HepG2 (cell line): ENCODE measurements at regions not wholly inside any gene's neighbourhood (a gene's known extent, or its start where the extent isn't known, plus 50 kb on each side); places are given as distances from the start of the nearest gene placed in this dataset.

Source experiments
- ATAC-seq: fragments of 200-7000 bp; cut with Tn5 transposase; 3 replicates; pipeline ENCODE4 v1.9.1; 2020; ENCODE audit warnings: mild to moderate bottlenecking, moderate library complexity
- BruUV-seq: library from RNA; stranded (reverse); fragments of 400-500 nt; replicated peaks from 2 replicates; lab custom pipeline; 2021; lab: Mats Ljungman, UMichigan
- CTCF ChIA-PET: fragments of 300-600 bp; formaldehyde crosslinking; extraction: SDS; loops from one replicate; lab custom pipeline; 2021; ENCODE audit warnings: low total read pairs, inconsistent platforms, low intra/inter-chr PET ratio; lab: Yijun Ruan, JAX
- POLR2A ChIA-PET: fragments of 350-600 bp; sonication (Branson Sonifier 250); formaldehyde crosslinking; loops from one replicate; lab custom pipeline; 2020; ENCODE audit warnings: antibody characterized with exemption, inconsistent platforms; lab: Yijun Ruan, JAX
- DNase-seq: peaks from one replicate; pipeline ENCODE4 v3.0.0-alpha.2; 2015; ENCODE audit warnings: low spot score
- FAIRE-seq: peaks from 3 replicates; lab custom pipeline; 2011; peaks lifted over from hg19 to GRCh38; lab: Jason Lieb, UNC
- H2AFZ ChIP-seq: one replicate; pipeline ENCODE4 v1.6.1; 2011; ENCODE audit warnings: low read length, inconsistent platforms
- H3K27ac ChIP-seq: fragments of 300-600 bp; 3 replicates; pipeline ENCODE4 v1.8.0; 2011; ENCODE audit warnings: mixed run types, mild to moderate bottlenecking, mixed read lengths, low read length, inconsistent platforms; ENCODE audit not compliant: insufficient read depth; ENCODE audit errors: extremely low read length
- H3K27me3 ChIP-seq, 2 experiments: fragments of 200-600 bp in 1 of 2; 2 replicates in 1 of 2; 3 replicates in 1 of 2; pipeline versions ENCODE4 v1.6.0 to v1.8.0; 2011; ENCODE audit warnings: low read length in 2 of 2, mild to moderate bottlenecking in 2 of 2, moderate library complexity in 2 of 2, inconsistent platforms in 1 of 2; ENCODE audit not compliant: insufficient read depth in 2 of 2, control insufficient read depth in 1 of 2
- H3K36me3 ChIP-seq, 2 experiments: fragments of 200-600 bp in 1 of 2; replicated peaks in 1 of 2; 2 replicates in 1 of 2; 3 replicates in 1 of 2; pipeline versions ENCODE4 v1.5.1 to v1.8.0; 2011; ENCODE audit warnings: low read length in 2 of 2, inconsistent platforms in 1 of 2; ENCODE audit not compliant: insufficient read depth in 2 of 2, control insufficient read depth in 1 of 2
- H3K4me1 ChIP-seq: 2 replicates; pipeline ENCODE4 v1.5.1; 2012; ENCODE audit warnings: low read length, inconsistent platforms; ENCODE audit not compliant: insufficient read depth
- H3K4me2 ChIP-seq: 2 replicates; pipeline ENCODE4 v1.6.0; 2011; ENCODE audit warnings: low read depth, low read length, inconsistent platforms
- H3K4me3 ChIP-seq, 3 experiments: fragments of 200-600 bp in 1 of 3; sonication (generic), shearing (Covaris generic) in 1 of 3; replicated peaks in 1 of 3; 2 replicates each; pipeline ENCODE4 v1.5.1; 2011 to 2016; ENCODE audit warnings: low read length in 3 of 3, inconsistent platforms in 2 of 3, low read depth in 2 of 3, mild to moderate bottlenecking in 2 of 3, control low read depth in 1 of 3, mixed read lengths in 1 of 3; ENCODE audit not compliant: insufficient read depth in 1 of 3
- H3K79me2 ChIP-seq: one replicate; pipeline ENCODE4 v1.6.1; 2011; ENCODE audit warnings: low read length, inconsistent platforms; ENCODE audit not compliant: insufficient read depth
- H3K9ac ChIP-seq: 2 replicates; pipeline ENCODE4 v1.6.0; 2011; ENCODE audit warnings: mild to moderate bottlenecking, low read depth, low read length, inconsistent platforms; ENCODE audit not compliant: insufficient read depth
- H3K9me3 ChIP-seq: 2 replicates; pipeline ENCODE4 v1.5.1; 2012; ENCODE audit warnings: mild to moderate bottlenecking, low read length
- H4K20me1 ChIP-seq: 2 replicates; pipeline ENCODE4 v1.6.0; 2011; ENCODE audit warnings: inconsistent platforms, mild to moderate bottlenecking, low read length, moderate library complexity; ENCODE audit not compliant: insufficient read depth
- ATF7 ChIP-seq, 2 experiments: fragments of 450-650 bp in 1 of 2; sonication (generic) in 1 of 2; formaldehyde crosslinking in 1 of 2; IDR thresholded peaks; 2 replicates each; pipeline versions ENCODE4 v1.4.0 to v1.6.1; 2016 to 2020; ENCODE audit warnings: antibody characterized with exemption in 1 of 2, mild to moderate bottlenecking in 1 of 2, missing genetic modification reagents in 1 of 2
- CBFB ChIP-seq: sonication (generic); formaldehyde crosslinking; IDR thresholded peaks from 2 replicates; pipeline ENCODE4 v1.4.0; 2020; ENCODE audit warnings: missing genetic modification reagents
- CHCHD3 ChIP-seq: sonication (generic); formaldehyde crosslinking; IDR thresholded peaks from 2 replicates; pipeline ENCODE4 v1.8.0; 2022; ENCODE audit warnings: mild to moderate bottlenecking, missing genetic modification reagents, moderate library complexity
- FOSL1 ChIP-seq: sonication (generic); formaldehyde crosslinking; IDR thresholded peaks from 2 replicates; pipeline ENCODE4 v1.9.0; 2021; ENCODE audit warnings: missing genetic modification reagents, borderline replicate concordance
- HMGXB3 ChIP-seq: sonication (generic); formaldehyde crosslinking; IDR thresholded peaks from 2 replicates; pipeline ENCODE4 v1.4.0; 2020; ENCODE audit warnings: missing genetic modification reagents, borderline replicate concordance
- HOXA3 ChIP-seq: sonication (generic); formaldehyde crosslinking; IDR thresholded peaks from 2 replicates; pipeline ENCODE4 v1.5.0; 2020; ENCODE audit warnings: missing genetic modification reagents
- MEIS1 ChIP-seq: sonication (generic); formaldehyde crosslinking; IDR thresholded peaks from 2 replicates; pipeline ENCODE4 v1.9.0; 2021; ENCODE audit warnings: mild to moderate bottlenecking, missing genetic modification reagents, moderate library complexity, borderline replicate concordance
- MTF1 ChIP-seq: sonication (generic); formaldehyde crosslinking; IDR thresholded peaks from 2 replicates; pipeline ENCODE4 v1.5.0; 2020; ENCODE audit warnings: missing genetic modification reagents
- REXO4 ChIP-seq: sonication (generic); formaldehyde crosslinking; IDR thresholded peaks from 2 replicates; pipeline ENCODE4 v1.8.0; 2022; ENCODE audit warnings: missing genetic modification reagents, mild to moderate bottlenecking, borderline replicate concordance
- ZNF121 ChIP-seq: sonication (generic); formaldehyde crosslinking; IDR thresholded peaks from 2 replicates; pipeline ENCODE4 v1.5.0; 2020; ENCODE audit warnings: mild to moderate bottlenecking, missing genetic modification reagents
- ZNF143 ChIP-seq: sonication (generic); formaldehyde crosslinking; IDR thresholded peaks from 2 replicates; pipeline ENCODE4 v1.4.0; 2020; ENCODE audit warnings: missing genetic modification reagents
- ZNF207 ChIP-seq: fragments of 450-650 bp; IDR thresholded peaks from 2 replicates; pipeline ENCODE4 v1.6.1; 2016; ENCODE audit warnings: antibody characterized with exemption, borderline replicate concordance
- ZNF235 ChIP-seq: sonication (generic); formaldehyde crosslinking; IDR thresholded peaks from 2 replicates; pipeline ENCODE4 v1.8.1; 2023; ENCODE audit warnings: mild to moderate bottlenecking, missing genetic modification reagents, borderline replicate concordance
- ZNF337 ChIP-seq: sonication (generic); formaldehyde crosslinking; IDR thresholded peaks from 2 replicates; pipeline ENCODE4 v1.5.1; 2020; ENCODE audit warnings: missing genetic modification reagents, low read depth, mild to moderate bottlenecking, borderline replicate concordance
- ZNF414 ChIP-seq: sonication (generic); formaldehyde crosslinking; IDR thresholded peaks from 2 replicates; pipeline ENCODE4 v1.5.0; 2020; ENCODE audit warnings: missing genetic modification reagents
- ZNF558 ChIP-seq: sonication (generic); formaldehyde crosslinking; IDR thresholded peaks from 2 replicates; pipeline ENCODE4 v1.9.0; 2022; ENCODE audit warnings: mild to moderate bottlenecking, missing genetic modification reagents, borderline replicate concordance
- ZNF713 ChIP-seq: sonication (generic); formaldehyde crosslinking; IDR thresholded peaks from 2 replicates; pipeline ENCODE4 v1.4.0; 2020; ENCODE audit warnings: mild to moderate bottlenecking, missing genetic modification reagents
- ZNF737 ChIP-seq: sonication (generic); formaldehyde crosslinking; IDR thresholded peaks from 2 replicates; pipeline ENCODE4 v1.5.0; 2020; ENCODE audit warnings: missing genetic modification reagents, mild to moderate bottlenecking, borderline replicate concordance
- WGBS: methylation state at CpG from one replicate; pipeline ENCODE4 v1.1.6; 2017; ENCODE audit warnings: low lambda C conversion rate; 5-methylcytosine and 5-hydroxymethylcytosine counted together
- in situ Hi-C: cut with HindIII; loops from 2 replicates; pipeline ENCODE4 v1.10.0; 2017; ENCODE audit warnings: low pct_unique_long_range_greater_than_20kb; ENCODE audit not compliant: extremely low pct_ligation_motif_present
- intact Hi-C: fragments of 100-400 bp; cut with micrococcal nuclease; formaldehyde crosslinking; loops from one replicate; pipeline ENCODE4 v1.10.0; 2022; ENCODE audit not compliant: unreplicated experiment

GRCh38 chr13:53327680-53328315 is 299.2 kb downstream of the OLFM4 start (continued):
- TF ChIP-seq ZNF737 (CRISPR knock-in tag) (no peak), ZNF337 (CRISPR knock-in tag) (no peak), ZNF207 (no peak), ZNF558 (CRISPR knock-in tag) (no peak), CBFB (no peak), REXO4 (CRISPR knock-in tag) (no peak), MEIS1 (CRISPR knock-in tag) (no peak), ZNF235 (CRISPR knock-in tag) (no peak), MTF1 (CRISPR knock-in tag) (no peak), CHCHD3 (CRISPR knock-in tag) (no peak), HOXA3 (CRISPR knock-in tag) (no peak)

- in situ Hi-C loops, result no loop called here
- no peak for FAIRE-seq
- no peak for TF ChIP-seq HMGXB3 (CRISPR knock-in tag)
- no peak for TF ChIP-seq ZNF121
- TF ChIP-seq ZNF713 (CRISPR knock-in tag), result no peak
- no peak for TF ChIP-seq ZNF143
- no peak for TF ChIP-seq ZNF414
- no peak for TF ChIP-seq FOSL1 (CRISPR knock-in tag)
- no peak for TF ChIP-seq ATF7 (IDR thresholded peaks at IDR 0.05)
- no peak for TF ChIP-seq ATF7 (CRISPR knock-in tag; IDR thresholded peaks at IDR 0.05)
Measured at GRCh38 chr13:53336441-53337160, 308.0 kb downstream of the OLFM4 start.

More at GRCh38 chr13:53336441-53337160, 308.0 kb downstream of the OLFM4 start:
- H2AFZ ChIP-seq, result no peak overlapping the region
- H3K27ac ChIP-seq, result no peak overlapping the region
- no peaks in the 10 kb centered on the region for H3K4me1 ChIP-seq
- no peak overlapping the region for H3K9ac ChIP-seq
- 4% methylated on average over 4 of the region's 4 CpGs for WGBS
- H3K36me3 ChIP-seq, result no peaks in the 10 kb centered on the region
- H3K4me3 ChIP-seq, result no peak overlapping the region
- H3K9me3 ChIP-seq, result peaks cover 34% of the 10 kb centered on the region
- H3K79me2 ChIP-seq, result no peaks in the 10 kb centered on the region
- BruUV-seq, result no TSS peak
- intact Hi-C loops, result no loop called here
- no peak overlapping the region for H3K4me2 ChIP-seq
- CTCF ChIA-PET, result no interaction called here
- DNase-seq, result no peak
- POLR2A ChIA-PET, result no interaction called here
- H3K27me3 ChIP-seq, result no peaks in the 10 kb centered on the region
- no peaks in the 10 kb centered on the region for H4K20me1 ChIP-seq
- ATAC-seq, result no peak
